Fibroblast of the aortic adventitia (primary cell): ENCODE measurements at regions not wholly inside any gene's neighbourhood (a gene's known extent, or its start where the extent isn't known, plus 50 kb on each side); places are given as distances from the start of the nearest gene placed in this dataset.

Source experiments
- DNase-seq: peaks from one replicate; pipeline ENCODE4 v3.0.0-alpha.2; 2010; ENCODE audit warnings: low read depth
- H3K4me3 ChIP-seq: 2 replicates; pipeline ENCODE4 v1.5.1; 2011; ENCODE audit warnings: low read depth, mild to moderate bottlenecking, control low read depth, low read length, moderate library complexity
- CTCF ChIP-seq: IDR thresholded peaks from 2 replicates; pipeline ENCODE4 v1.5.1; 2011; ENCODE audit warnings: mild to moderate bottlenecking, low read length, control low read depth, inconsistent platforms; ENCODE audit not compliant: insufficient read depth

GRCh38 chr1:186519982-186520381 lies 59.1 kb upstream of the PDC start:
- DNase-seq, result no peak
- H3K4me3 ChIP-seq, result no peak overlapping the region
- TF ChIP-seq CTCF, result no peak

- no peak overlapping the region for H3K4me3 ChIP-seq
- no peak for TF ChIP-seq CTCF
Observed at GRCh38 chr1:186518822-186519381, 58.0 kb upstream of the PDC start.

GRCh38 chr1:186518395-186518794 lies 57.5 kb upstream of the PDC start:
- no peak overlapping the region for H3K4me3 ChIP-seq
- no peak for DNase-seq
- no peak for TF ChIP-seq CTCF

More at GRCh38 chr1:186518822-186519381, 58.0 kb upstream of the PDC start:
- no peak for DNase-seq

GRCh38 chr1:186514367-186514766 lies 53.5 kb upstream of the PDC start:
- DNase-seq, result no peak
- TF ChIP-seq CTCF, result no peak
- no peak overlapping the region for H3K4me3 ChIP-seq

GRCh38 chr1:186513526-186513925 lies 52.6 kb upstream of the PDC start:
- H3K4me3 ChIP-seq, result no peak overlapping the region
- DNase-seq, result no peak
- TF ChIP-seq CTCF, result no peak

- no peak for DNase-seq
- no peak overlapping the region for H3K4me3 ChIP-seq
- TF ChIP-seq CTCF, result no peak
Observed at GRCh38 chr1:186512698-186513457, 52.0 kb upstream of the PDC start.
